HG03469 (cell line): ENCODE measurements at regions not wholly inside any gene's neighbourhood (a gene's known extent, or its start where the extent isn't known, plus 50 kb on each side); places are given as distances from the start of the nearest gene placed in this dataset.

Experiments
- ATAC-seq: cut with Tn5 transposase; IDR thresholded peaks from one replicate; pipeline ENCODE4 v1.9.1; 2021; ENCODE audit warnings: mild to moderate bottlenecking, moderate library complexity, moderate number of reproducible peaks; ENCODE audit not compliant: unreplicated experiment

DNA sequence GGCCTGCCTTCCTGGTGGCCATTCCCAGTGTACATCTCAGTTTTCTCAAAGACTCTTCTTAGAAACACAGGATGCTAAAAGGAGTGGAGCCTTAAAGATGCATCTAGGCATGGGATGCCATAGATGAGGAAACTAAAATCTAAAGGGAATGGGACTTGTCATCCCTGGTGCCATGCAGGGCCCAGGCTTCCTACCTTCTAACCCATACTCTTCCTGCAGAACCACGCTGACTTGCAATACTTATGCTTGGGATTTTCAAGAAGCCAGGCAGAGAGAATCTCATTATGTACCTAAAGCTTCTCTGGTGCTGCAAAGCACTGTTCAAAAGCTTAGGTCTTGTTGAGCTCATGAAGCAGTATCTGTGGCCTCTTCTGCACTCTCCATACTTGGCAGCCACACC is 329.1 kb downstream of the CYRIA start:
- ATAC-seq = no peak

DNA sequence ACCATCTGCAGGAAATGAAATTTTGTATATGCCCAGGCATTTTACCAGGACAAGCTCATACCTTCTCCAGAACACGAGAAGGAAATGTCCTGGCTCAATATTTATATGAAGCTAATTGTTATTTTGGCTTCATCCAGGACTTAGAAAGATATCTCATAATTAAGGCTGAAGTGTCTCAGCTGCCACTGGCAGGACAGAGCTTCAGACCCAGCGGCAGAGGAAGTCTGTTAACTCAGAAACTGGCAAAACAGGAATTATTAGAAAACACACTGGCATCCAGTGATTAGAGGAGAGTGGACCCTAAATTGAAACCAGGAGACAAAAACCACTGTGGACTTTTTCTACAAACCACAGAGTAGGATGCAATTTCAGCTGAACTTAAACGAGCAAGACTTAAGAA is 329.7 kb downstream of the CYRIA start:
- no peak for ATAC-seq

DNA sequence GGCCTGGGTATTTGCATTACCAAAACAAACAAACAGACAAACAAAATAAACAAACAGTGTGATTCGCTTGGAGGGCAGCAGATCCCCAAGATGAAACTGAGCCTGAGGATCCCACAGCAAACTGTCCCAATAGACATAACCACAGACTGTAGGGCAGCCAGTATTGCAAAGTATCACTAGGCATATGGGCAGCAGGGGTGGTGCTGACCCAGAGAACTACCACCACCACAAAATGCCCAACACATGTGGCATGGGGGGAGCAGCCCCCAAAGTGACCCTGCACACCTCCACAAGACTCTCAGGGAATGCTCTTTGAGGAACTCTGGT is 330.1 kb downstream of the CYRIA start:
- no peak for ATAC-seq

DNA sequence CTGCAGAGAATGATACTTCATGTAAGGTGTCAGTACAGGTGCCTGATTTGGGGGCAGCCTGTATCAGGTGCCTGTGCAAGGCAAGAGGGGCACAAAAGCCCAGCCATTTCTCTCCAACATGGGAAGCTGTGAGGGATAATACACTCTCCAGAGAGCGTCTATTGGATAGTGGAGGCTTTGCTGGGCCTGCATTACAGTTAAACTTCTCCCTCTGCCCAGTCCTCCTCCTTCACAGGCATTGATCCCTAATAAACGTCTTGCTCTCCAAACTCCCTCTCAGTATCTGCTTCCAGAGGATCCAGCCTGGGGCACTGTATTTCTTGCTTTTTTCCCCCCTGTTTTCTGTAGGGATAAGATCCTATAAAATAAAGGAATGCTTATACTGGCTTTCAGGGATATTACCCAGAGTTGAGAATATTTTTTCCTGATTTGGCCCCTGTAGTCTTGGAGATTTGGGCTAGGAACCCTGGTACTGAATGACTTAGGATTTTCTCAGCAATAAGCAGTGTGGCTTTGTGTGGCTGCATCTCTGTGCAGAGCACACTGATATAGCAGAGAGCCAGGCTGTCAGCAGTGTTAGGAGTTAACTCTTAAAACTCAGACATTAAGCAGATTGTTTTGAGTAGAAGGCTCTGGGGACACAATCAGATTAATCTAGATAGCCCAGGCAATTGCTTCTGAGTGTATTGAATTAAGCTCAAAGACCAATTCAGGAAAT is 330.6 kb downstream of the CYRIA start:
- no peak for ATAC-seq

DNA sequence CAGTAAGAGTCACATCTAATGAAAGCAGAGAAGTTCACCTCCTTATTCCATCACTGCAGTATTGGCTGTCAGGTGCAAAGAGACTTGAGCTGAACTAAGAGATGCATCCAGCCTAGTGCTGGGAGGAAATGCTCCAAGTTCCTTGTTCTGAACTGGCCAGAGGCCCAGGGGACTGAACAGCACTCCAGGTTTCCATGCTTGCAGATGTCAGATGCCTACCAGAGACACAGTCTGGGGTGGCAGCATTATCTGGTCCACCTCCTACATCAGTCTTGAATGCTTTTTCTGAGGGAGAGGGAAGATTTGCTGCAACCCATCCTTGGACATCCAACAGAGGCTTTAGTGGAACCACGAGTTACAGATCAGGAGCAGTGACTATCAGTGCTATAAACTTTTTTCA is 331.3 kb downstream of the CYRIA start:
- no peak for ATAC-seq

DNA sequence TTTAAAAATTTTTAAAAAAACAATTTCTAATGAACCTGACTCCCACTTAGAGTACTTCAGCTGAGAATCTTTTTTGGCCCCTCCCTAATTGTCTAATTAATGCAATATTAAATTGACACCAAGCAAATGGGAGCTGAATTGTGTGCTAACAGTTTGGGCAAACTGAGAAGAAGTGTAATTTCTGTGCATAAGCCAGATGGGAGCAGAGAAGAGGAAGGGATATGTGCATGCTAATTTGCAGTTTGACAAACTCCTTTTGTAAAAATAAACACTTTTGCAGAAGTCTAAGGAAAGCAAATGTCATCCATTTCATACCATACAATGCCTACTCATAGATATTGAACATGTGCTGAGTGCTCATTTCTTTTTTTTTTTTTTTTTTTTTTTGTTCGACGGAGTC is 332.0 kb downstream of the CYRIA start:
- no peak for ATAC-seq

DNA sequence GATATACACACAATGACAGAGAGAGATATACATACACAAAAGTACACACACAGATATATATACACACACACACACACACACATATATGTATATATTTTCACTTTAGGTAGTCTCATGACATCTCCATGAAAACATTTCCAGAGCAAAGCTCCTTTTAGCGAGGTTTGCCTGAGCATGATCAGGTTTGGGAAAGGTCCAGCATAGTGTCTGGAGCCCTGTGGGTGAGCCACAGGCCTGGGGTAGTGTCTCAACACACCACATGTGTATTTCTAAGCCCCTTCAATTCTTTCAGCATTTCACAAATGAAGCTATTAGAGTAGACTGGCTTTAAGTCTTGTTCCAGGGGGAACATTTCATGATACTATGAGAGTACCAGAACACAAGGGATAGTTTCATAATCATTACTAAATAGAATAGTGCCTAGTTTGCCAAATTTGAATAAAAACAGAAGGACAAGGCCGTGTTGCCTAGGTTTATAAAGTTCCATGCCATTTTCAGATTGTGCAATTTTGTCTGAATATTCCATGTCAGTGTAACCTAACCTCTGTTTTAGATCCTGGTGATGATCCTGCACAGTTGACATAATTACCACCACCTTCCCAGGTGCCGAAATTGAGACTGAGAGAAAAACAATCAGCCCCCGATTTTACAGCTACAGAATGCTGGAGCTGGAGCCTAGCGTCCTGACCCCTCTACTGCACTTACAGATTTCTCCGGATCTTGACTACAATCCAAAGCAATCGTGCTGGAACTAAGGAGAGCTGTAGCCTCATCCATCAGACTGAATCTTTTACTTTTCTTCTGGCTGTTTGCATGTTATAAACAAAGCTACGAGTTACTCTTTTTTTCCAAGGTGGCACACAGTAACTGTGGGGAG is 332.7 kb downstream of the CYRIA start:
- no peak for ATAC-seq

DNA sequence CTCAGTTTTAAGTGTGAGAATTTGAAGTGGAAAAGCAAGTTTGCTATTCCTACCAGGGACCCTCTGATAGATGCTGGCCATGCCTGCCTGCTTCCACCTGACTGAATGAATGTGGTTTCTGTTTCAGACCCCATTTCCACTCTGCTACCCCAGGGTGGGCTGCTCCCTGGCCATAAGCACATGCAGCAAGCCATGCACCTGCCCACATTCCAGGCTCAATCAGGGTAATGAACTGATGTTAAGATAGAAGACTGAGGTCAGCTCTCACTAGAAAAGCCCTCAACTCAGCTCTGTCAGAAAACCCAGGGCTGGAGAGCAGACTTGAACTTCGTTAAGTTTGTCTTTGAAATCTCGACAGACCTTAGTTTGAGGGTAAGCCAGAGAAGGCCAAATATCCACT is 333.9 kb downstream of the CYRIA start:
- no peak for ATAC-seq

DNA sequence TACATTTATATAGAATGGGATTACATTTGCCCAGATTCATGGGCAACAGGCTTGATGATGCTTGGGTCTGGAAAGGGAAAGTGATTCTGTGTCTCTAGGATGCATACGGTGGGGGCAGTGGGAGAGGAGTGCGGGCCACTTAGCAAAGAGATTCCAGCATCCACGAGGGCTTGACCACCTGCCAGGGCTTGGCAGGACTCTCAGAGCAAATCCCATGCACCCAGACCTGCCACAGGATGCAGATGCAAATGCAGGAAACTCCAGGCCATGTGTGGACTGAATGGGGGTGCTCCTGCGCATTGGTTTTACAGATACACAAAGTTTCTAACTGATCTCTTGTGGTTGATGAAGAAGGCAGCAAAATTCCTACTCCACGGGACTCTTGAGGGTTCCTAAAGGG is 334.7 kb downstream of the CYRIA start:
- ATAC-seq = no peak

DNA sequence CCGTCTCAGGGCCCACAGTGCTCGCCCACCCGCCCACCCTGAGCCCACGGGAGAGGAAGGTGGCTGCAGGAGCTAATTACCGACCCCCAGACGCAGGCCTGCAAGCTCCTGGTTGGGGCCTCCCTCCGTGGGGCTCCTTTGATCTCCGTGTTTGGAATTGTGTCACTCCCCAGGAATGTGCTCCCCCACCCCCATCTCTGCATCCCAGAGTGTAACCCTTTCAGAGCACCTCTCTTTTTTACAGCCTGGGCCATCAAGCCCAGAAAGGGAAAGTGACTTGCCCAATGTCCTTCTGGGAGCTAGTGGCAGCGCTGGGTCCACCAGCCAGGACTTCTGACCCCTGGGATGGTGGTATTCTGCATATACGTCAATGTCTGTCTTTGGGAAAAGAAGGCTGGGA is 335.1 kb downstream of the CYRIA start:
- no peak for ATAC-seq

DNA sequence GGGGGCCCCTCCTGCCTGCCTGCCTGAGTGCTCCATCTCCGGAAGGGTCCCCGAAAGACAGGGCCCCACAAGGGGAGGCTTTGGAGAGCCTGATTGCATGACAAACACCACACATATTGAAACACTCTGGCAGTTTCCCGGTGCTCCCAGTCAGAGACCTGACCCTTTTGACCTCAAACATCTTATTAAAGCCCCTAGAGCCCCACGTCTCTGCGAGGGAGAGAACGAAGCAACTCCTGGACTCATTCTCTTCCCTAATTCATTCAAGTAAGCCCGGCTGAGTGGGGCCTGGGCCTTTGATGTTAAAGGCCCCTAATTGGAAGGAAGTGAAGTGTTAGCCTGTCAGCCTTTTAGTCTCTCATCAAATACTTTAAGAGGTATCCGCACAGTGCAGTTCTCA is 335.6 kb downstream of the CYRIA start:
- no peak for ATAC-seq

DNA sequence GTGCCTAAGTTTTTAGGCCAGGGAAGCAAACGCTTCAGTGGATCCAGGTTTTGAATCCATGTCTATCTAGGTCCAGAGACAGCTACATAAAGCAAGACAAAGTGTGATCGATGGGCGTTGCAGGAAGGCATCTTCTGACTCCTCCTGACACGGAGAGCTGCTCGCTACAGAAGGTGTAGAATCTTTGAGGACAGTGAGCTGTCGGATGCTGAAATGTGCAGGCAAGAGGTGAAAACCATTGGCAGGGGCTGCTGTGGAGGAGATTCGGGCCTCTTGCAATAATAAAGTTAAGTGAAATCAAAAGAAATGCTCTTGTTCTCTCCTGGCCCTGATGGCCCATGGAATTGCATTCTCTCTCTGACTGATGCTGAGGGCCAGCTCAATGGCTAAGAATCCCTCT is 336.2 kb downstream of the CYRIA start:
- ATAC-seq = no peak

DNA sequence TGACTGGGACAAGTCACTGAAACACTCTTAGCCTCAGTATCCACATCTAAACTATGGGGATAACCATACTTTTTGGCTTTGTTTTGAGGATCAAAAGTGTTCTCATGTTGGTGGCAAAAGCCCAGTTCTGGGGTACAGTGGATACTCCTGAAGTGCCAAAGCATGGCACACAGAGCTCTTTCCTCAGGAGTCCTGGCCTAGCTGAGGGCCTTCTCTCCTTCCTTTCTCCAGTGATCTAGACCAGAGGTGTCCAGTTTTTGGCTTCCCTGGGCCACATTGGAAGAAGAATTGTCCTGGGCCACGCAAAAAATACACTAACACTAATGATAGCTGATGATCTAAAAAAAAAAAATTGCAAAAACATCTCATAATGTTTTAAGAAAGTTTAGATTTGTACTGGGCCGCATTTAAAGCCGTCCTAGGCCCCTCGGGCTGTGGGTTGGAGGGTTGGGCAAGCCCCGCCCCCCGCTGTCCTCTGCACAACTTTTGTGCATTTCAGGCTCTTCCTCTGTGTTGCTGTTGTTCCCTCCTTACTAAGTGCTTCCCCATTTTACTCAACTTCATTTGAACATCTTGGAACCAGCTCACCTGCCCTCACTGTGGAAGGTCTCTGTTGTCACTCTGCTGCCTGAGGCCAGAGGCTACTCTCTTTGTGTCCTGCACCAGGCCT is 337.0 kb downstream of the CYRIA start:
- ATAC-seq = no peak

DNA sequence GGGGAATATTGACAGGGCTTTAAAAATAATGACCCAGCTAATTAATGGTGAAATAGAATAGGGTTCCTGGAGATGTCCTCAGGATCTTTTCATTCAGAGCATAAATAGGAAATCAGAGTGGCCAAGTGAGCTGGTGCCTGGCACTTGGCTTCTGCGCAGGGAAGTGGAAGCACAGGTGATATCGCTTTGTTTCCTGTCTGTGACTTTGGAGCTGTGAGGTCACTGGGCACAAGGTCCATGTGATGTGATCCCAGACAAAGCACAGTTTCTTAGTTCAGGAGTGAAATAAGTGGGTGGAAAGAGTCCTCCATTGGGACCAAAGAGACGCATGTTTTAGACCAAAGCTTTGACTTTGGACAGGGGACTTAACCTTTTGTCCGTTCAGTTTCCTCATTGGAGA is 338.3 kb downstream of the CYRIA start:
- ATAC-seq = no peak

DNA sequence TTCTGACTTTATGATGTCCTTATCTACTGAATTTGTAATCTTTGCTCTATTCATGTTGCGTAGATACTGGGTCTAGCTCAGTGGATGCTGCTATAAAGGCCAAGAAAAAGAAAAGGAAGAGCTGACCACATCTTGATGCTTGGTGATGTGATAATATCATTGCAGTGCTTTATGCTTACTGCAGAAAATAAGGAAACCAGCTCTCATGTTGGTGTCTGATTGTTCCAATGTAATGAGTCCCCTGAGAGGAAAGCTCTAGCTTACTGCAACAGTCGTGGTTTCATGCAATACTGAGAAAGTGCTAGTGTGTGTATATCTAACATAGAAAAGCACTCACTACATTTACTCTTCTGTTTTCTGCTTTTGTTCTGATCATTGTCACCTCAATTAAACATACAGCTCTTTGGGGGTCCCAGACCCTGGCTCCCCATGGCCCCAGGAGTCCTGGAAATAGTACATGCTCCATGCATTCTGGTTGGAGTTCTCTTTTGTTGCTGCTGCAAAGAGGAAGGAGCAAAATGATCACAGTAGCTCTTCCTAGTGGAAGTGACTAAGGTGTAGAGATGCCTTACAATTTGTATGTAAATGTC is 338.8 kb downstream of the CYRIA start:
- ATAC-seq = no peak

DNA sequence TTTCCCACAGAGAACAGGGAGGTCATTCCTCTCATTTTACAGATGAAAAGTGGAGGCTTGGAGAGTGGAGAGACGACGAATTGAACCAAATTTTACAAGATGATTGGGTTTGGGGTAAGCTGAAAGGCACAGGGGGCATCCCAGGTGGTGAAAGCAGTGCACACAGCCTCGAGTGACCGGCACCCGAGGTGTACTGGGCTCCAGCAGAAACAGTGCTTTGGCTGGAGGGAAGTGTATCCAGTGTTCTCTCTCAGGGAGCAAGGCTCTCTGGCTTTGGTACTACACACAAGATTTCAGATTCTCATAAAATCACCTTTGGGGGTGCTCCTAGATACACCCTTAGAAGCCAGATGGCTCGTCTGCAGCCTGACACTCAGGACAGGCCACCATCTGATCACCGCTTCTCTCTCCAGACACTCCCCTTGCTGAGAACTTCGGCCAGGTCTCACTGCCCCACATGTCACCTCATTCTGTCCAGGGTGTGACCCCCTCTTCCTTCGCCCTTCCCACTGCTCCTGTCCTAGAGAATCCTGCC is 339.6 kb downstream of the CYRIA start:
- no peak for ATAC-seq

DNA sequence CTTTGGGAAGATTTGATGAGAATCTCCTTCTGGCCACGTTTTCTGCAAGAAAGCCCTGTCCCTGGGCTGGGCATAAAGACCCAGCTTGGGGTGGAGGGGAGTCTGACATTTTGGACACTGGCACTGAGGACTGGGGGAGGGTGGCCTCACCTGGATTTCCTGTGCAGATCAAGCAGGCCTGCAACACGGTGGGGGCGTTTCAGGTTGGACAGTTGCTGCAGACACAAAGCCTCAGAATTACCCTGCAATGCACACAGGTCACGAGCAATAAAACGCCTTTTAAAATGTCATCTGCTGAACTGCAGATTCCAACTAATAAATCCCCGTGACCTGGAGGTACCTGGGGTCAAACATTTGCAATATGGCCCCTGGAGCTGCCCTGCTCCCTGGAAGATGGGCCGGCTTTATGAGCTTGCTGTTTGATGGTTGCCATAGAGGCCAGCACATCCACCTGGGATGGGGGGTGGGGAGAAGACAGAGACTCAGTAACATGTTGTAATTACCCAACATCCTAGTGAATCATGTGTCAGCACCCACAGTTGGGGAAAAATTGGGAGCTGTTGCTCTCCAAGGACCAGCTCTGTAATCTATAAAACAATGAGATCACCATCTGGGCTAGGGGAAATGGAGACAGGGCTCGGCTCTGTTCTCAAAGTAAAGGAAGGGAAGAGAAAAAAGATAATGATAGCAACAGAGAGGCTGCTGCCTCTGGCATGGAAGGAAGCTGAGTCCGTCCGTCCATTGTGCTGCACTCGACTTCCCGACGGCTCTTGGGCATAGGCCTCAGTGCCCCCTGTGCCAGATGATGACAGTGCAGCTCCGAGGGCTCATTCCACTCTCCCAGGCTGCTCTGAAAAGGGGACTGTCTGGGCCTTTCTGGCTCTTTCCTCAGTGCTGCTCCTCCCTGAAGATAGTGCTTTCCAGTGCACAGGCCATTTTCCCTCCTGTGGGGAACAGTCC is 340.3 kb downstream of the CYRIA start:
- no peak for ATAC-seq

DNA sequence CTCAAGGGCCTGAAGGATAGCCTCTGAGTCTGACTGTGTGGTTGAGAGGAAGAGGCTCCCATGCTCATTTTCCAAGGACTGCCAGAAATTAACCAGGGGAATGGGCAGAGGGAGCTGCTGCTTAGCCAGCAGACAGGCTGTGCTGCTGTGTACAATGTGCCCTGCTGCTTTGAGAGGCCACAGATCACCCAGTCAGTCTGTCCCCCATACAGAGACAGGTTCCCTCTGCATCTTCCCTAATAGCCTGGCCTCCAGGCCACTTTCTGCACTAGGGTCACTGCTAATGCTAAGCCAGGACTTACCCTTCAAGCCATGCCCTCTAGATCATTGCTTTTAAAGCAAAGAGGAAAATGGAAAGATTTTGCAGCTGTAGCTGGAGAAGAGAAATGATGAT is 341.1 kb downstream of the CYRIA start:
- ATAC-seq = no peak

DNA sequence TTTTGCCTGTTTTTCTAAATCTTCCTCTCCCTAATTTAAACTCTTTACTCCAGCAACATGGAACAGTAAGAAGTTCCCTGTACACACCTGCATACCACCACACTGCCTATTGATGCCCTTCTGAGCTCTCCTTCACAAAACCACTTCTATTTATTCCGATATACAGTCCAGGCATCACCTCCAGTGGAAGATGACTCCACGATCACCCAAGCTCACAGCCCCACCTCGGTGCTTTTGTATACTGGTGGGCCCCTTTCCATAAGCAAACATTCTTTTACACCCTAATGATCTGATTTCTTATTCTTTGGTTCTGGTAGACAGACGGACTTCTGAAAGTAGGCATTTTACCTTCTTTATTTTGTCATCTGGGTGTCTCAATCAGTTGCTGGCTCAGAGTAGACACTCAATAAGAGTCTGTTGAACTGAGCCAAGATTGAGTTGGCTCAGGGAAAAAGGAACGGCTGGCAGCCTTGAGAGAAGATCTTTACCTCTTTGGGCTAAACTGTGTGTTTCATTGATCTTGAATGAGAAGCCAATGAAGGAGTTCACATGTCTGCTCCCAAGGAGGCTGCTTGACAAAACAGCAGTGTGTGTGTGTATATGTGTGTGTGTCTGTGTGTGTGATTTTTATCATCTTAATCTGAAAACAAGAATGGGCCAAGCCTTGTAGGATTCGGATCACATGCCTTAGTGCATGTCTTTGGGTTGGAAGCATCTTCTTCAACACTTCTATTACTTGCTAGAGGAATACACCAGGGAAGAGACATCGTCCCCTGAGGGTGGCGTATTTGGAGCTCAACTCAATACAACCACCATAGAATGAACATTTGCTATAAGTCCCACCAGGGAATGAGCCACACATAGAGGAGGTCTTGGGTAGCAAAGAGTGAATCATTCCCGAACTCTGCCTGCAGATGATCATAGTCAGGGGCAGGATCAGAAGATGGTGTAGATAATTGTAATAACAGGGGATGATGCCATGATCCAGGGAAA is 341.8 kb downstream of the CYRIA start:
- ATAC-seq = no peak
